22Rv1 (cell line): ENCODE measurements at regions not wholly inside any gene's neighbourhood (a gene's known extent, or its start where the extent isn't known, plus 50 kb on each side); places are given as distances from the start of the nearest gene placed in this dataset.

Experiments used
- ZFX ChIP-seq: fragments of 450-650 bp; IDR thresholded peaks from 2 replicates; pipeline ENCODE4 v1.6.1; 2017; ENCODE audit warnings: antibody characterized with exemption, borderline replicate concordance
- TF ChIP-seq, protein P1 (sequence below): fragments of 450-650 bp; IDR thresholded peaks from 2 replicates; pipeline ENCODE4 v1.5.1; 2017; ENCODE audit warnings: mild to moderate bottlenecking

DNA sequence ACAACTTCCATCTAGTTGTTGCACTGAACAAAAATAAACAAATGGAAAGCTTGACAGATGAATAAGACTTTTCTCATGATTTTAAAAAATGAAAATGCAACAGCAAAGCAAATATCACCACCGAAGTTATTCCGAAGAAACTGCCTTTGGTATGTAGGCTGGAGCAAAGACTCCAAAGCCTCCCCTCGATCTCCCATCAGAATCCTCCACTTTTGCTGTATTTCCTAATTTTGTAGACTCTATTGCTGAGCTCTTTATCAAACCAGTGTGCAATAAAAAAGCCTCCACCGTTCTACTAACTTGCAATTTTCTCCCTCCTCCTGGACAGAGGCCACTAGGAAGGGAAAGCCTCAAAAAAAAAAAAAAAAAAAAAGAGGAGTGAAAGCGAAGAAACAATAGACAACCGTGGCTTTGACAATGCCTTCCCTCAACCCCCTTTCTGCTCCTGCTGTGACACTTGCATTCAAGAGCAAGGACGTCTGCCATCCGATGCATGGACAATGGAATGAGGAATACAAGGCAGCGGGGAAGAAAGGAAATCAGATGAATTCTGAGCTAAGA, 190.9 kb upstream of the BLID start:
- TF ChIP-seq, protein P1, sequence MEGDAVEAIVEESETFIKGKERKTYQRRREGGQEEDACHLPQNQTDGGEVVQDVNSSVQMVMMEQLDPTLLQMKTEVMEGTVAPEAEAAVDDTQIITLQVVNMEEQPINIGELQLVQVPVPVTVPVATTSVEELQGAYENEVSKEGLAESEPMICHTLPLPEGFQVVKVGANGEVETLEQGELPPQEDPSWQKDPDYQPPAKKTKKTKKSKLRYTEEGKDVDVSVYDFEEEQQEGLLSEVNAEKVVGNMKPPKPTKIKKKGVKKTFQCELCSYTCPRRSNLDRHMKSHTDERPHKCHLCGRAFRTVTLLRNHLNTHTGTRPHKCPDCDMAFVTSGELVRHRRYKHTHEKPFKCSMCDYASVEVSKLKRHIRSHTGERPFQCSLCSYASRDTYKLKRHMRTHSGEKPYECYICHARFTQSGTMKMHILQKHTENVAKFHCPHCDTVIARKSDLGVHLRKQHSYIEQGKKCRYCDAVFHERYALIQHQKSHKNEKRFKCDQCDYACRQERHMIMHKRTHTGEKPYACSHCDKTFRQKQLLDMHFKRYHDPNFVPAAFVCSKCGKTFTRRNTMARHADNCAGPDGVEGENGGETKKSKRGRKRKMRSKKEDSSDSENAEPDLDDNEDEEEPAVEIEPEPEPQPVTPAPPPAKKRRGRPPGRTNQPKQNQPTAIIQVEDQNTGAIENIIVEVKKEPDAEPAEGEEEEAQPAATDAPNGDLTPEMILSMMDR = no peak
- no peak for TF ChIP-seq ZFX
